Brain microvascular endothelial cell (primary cell): ENCODE measurements at regions not wholly inside any gene's neighbourhood (a gene's known extent, or its start where the extent isn't known, plus 50 kb on each side); places are given as distances from the start of the nearest gene placed in this dataset.
"Not testable (repeated sequence)": the region's sequence is repeated elsewhere in the genome, so short reads cannot be mapped to it uniquely, and the experiment has no call there.

ENCODE experiments used
- DNase-seq: peaks from one replicate; pipeline ENCODE4 v3.0.0-alpha.2; 2020
- H3K27ac ChIP-seq: fragments of 250-450 bp; sonication (Bioruptor Pico); 2 replicates; pipeline ENCODE4 v1.5.1; 2020; ENCODE audit warnings: mild to moderate bottlenecking, moderate library complexity
- H3K27me3 ChIP-seq: fragments of 250-450 bp; sonication (Bioruptor Pico); replicated peaks from 2 replicates; pipeline ENCODE4 v1.5.1; 2020; ENCODE audit warnings: mild to moderate bottlenecking
- H3K36me3 ChIP-seq: fragments of 250-450 bp; sonication (Bioruptor Pico); replicated peaks from 2 replicates; pipeline ENCODE4 v1.5.1; 2020; ENCODE audit warnings: mild to moderate bottlenecking
- H3K4me3 ChIP-seq: 2 replicates; pipeline ENCODE4 v1.5.1; 2011; ENCODE audit warnings: low read depth, mild to moderate bottlenecking, control low read depth, low read length, moderate library complexity
- CTCF ChIP-seq: IDR thresholded peaks from 2 replicates; pipeline ENCODE4 v1.5.1; 2011; ENCODE audit warnings: low read depth, mild to moderate bottlenecking, moderate library complexity, low read length, control low read depth, inconsistent platforms; ENCODE audit errors: missing control alignments
- in situ Hi-C: cut with HindIII; loops from 2 replicates; pipeline ENCODE4 v1.10.0; 2017; ENCODE audit warnings: low sequenced_read_pairs, low pct_ligation_motif_present

DNA sequence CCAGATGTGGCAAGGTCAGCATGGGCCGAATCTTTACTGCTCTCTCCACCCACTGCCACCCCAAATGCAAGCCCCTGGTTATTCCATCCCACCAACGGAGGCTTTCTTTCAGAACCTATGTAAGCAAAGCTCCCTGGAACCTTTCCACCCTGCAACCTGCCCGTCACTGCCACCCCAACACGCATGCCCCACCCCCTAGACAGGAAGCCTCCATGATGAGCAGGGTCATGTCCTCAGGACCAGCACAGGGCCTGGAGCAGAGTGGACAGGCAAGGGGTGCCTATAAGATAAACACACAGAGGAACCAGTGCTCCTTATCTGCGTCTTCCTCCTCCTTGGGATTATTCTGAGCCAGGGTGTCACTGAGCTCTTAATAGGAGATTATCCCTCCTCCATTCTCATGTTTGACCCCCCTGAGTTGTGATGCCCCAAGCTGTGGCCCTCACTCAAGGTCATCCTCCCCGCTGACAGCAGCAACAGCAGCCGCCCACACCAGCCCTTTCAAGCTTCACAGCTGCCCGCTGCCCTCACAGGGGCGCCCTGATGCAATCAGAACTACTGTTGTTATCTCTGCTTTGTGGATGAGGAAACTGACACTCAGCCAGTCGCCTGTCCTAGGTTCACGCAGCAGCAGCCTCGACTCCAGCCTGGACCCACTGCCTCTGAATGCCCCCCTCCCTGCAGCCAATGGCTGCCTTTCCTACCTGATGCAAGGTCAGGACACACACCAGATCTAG lies 647.3 kb downstream of the TBC1D22A start:
- H3K36me3 ChIP-seq, result no peaks in the 10 kb centered on the region
- TF ChIP-seq CTCF, result no peak
- DNase-seq, result no peak
- in situ Hi-C loops, result no loop called here
- no peak overlapping the region for H3K4me3 ChIP-seq
- no peaks in the 10 kb centered on the region for H3K27me3 ChIP-seq
- H3K27ac ChIP-seq, result no peak overlapping the region

GRCh38 chr22:47408409-47408808 lies 646.0 kb downstream of the TBC1D22A start:
- Histone ChIP-seq H3K27ac (no peak overlapping the region), H3K27me3 (no peaks in the 10 kb centered on the region), H3K4me3 (no peak overlapping the region), H3K36me3 (no peaks in the 10 kb centered on the region)
- in situ Hi-C loops, result no loop called here
- no peak for TF ChIP-seq CTCF
- no peak for DNase-seq

GRCh38 chr22:47407461-47408025 lies 645.1 kb downstream of the TBC1D22A start:
- DNase-seq, result no peak
- H3K27me3 ChIP-seq, result no peaks in the 10 kb centered on the region
- in situ Hi-C loops, result no loop called here
- no peak for TF ChIP-seq CTCF
- no peak overlapping the region for H3K27ac ChIP-seq
- no peak overlapping the region for H3K4me3 ChIP-seq
- no peaks in the 10 kb centered on the region for H3K36me3 ChIP-seq

DNA sequence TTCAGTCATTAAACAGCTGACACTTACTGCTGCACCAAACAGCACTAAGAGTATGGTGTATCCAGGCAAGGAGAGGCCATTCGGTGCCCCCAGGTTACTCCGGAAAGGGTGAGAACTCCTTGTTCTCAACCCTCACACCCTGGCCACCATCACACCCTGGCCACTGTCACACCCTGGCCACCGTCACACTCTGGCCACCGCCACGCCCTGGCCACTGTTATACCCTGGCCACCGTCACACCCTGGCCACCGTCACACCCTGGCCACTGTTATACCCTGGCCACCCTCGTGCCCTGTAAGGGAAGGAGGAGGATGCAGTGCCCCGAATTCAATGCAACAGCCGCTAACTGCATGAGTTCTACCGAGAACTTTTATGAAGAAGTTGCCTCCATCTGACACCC lies 644.4 kb downstream of the TBC1D22A start:
- Histone ChIP-seq H3K4me3 (no peak overlapping the region), H3K27ac (no peak overlapping the region), H3K36me3 (no peaks in the 10 kb centered on the region), H3K27me3 (no peaks in the 10 kb centered on the region)
- no peak for DNase-seq
- no peak for TF ChIP-seq CTCF
- in situ Hi-C loops, result no loop called here

- Histone ChIP-seq H3K4me3 (no peak overlapping the region), H3K27me3 (no peaks in the 10 kb centered on the region), H3K36me3 (no peaks in the 10 kb centered on the region), H3K27ac (no peak overlapping the region)
- in situ Hi-C loops, result no loop called here
- no peak for TF ChIP-seq CTCF
- DNase-seq, result no peak
Measured at GRCh38 chr22:47406180-47406834, 643.9 kb downstream of the TBC1D22A start.

- H3K36me3 ChIP-seq, in situ Hi-C loops, DNase-seq, H3K27ac ChIP-seq, H3K4me3 ChIP-seq, H3K27me3 ChIP-seq: not testable (repeated sequence)
Measured at GRCh38 chr22:47405222-47405621, 642.8 kb downstream of the TBC1D22A start.
